MM.1S (cell line): ENCODE measurements at regions not wholly inside any gene's neighbourhood (a gene's known extent, or its start where the extent isn't known, plus 50 kb on each side); places are given as distances from the start of the nearest gene placed in this dataset.

ENCODE experiments used
- CTCF ChIP-seq: fragments of 300-600 bp; sonication (generic); IDR thresholded peaks from 2 replicates; pipeline ENCODE4 v1.5.1; 2016; ENCODE audit warnings: antibody characterized with exemption, low read length, mixed read lengths
- EZH2phosphoT487 ChIP-seq: fragments of 300-600 bp; sonication (generic); IDR thresholded peaks from 2 replicates; pipeline ENCODE4 v1.6.1; 2018; ENCODE audit warnings: antibody characterized with exemption, low read length

GRCh38 chr4:58617226-58617625 lies 1507.0 kb upstream of the IGFBP7 start:
- no peak for TF ChIP-seq CTCF
- no peak for TF ChIP-seq EZH2phosphoT487
